CMK (cell line): ENCODE measurements at regions not wholly inside any gene's neighbourhood (a gene's known extent, or its start where the extent isn't known, plus 50 kb on each side); places are given as distances from the start of the nearest gene placed in this dataset.

Experiments
- DNase-seq: peaks from one replicate; pipeline ENCODE4 v3.0.0-alpha.2; 2010; ENCODE audit warnings: low read depth

- no peak for DNase-seq
These were observed 54.6 kb upstream of the PRDX6 start for GRCh38 chr1:173422456-173422976.

- no peak for DNase-seq
These were observed 53.8 kb upstream of the PRDX6 start for GRCh38 chr1:173423291-173423690.

GRCh38 chr1:173424143-173424542 is 53.0 kb upstream of the PRDX6 start:
- DNase-seq: no peak

DNA sequence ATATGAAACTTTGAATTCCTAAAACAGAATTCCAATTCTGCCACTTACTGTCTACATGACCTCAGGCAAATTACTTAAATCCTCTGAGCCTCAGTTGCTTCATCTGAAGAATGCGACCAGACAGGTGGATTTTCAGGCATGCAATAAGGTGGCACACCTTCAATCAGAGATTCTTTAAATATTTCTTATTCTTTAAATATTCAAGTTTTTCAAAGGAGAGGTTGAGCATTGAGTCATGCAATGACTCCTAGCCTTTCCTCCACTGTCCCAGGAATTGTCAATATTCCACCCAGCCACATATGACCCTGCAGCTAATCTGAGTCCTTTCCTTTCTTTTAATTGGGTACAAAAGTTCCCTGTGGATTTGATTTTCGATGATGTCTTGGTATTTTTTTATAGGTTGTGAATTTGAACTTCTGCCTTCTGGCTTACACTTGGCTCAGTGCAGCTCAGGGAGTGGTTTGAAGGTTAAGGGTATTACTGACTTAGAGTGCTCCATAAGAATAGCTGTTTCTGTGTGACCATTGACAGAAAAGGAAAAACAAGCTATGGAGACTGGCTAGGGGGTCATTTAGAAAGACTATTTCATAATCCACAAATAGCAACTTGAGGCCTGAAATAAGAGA is 52.2 kb upstream of the PRDX6 start:
- DNase-seq: no peak

DNA sequence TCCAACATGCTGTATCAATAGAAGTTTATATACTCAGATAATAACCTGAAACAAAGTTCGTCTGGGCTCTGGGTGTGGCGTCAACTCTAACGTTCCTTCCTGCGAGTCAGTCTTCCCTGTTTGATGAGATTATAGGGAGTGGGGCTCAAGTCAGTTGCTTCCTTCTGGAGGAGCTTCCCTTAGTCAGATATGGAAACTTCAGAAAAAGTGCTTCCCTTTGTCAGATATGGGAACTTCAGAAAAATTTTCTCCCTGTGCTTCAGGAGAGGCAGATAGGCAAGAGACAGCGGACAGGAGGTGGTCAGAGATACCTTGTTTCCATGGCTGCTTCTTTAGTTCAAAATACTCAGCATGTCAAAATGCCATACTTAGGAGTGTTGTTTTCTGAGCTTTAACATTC is 51.1 kb upstream of the PRDX6 start:
- DNase-seq: no peak

DNA sequence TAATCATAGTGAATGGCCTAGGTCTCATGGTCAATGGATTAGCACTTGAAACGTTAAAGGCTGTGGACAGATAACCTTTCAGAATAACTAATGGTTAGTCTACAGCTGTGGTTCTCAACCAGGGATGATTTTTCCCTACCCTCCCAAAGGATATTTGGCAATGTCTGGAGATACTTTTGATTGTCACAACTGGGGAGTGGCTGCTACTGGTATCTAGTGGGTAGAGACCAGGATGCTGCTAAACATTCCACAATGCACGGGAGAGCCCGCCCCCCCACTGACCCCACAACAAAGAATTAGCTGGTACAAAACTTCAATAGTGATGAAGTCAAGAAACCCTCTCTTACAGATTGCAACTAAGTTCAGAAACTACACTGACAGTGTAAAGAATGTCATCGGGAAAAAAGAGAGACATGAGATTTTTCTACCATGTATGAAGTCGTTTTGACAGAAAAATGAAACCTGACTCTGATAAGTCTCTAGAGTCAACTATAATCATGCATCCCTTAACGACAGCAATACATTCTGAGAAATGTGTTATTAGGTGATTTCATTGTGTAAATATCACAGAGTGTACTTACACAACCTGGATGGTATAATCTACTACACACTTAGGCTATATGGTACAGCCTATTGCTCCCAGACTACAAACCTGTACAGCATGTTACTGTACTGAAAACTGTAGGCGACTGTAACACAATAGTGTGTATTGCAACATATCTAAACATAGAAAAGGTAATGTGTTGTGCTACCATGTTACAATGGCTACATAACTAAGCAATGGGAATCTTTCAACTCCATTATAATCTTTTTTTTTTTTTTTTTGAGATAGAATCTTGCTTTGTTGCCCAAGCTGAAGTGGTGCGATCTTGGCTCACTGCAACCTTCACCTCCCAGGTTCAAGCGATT is 49.7 kb upstream of the PRDX6 start:
- no peak for DNase-seq
